ENCODE measurements at regions not wholly inside any gene's neighbourhood (a gene's known extent, or its start where the extent isn't known, plus 50 kb on each side); places are given as distances from the start of the nearest gene placed in this dataset.
A peak's percentile ranks its signal among the peaks of the same experiment; 100 is the strongest.

DNA sequence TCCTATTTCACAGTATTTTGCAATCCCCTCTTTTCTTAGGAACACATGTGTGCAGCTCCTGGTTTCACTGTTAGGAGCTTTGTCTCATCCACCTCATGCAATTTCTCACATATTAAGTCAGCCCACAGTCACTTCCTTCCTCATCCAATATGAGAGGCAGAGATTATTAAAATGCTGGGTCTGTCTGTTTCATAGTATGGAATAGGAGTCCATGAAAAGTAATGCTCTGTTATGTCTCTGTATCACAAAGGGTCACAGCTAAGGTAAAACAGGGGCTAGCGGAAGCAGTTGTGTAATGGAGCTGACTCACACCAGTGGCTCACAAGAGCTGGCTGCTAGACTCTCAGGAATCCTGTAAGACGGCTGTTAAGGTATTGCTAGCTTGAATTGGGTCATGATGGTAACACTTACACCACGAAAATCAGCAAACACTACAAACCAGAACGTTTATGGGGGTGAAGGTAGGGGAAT is 216.5 kb downstream of the EFNB2 start:
- Mint-ChIP-seq H3K27ac (ENCODE audit: unreplicated experiment) (peak overlapping the region; percentile 67), H3K4me3 (ENCODE audit: unreplicated experiment) (no peak overlapping the region), H3K9me3 (ENCODE audit: low read depth) (peaks cover 13% of the 10 kb centered on the region)

DNA sequence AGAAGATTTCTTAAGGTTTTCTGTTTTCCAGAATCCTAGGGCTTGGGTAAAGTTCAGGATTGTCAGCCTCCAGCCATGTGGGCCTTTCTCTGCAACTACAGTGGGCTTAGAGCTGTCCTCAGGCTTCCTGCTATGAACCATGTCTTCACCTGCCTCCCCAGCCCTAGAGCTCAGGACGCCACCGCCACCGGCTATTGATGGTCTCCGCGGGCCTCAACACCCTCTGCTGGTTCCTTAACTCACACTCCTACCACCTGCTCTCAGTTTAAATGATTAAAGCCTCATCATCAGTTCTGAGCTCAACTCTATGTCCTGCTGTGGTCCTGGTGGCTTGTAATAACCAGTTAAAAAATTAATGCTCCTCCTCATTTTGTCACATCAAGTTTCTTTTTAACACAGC is 221.0 kb downstream of the EFNB2 start:
- H3K9me3 Mint-ChIP-seq (ENCODE audit: low read depth): no peaks in the 10 kb centered on the region
- TF ChIP-seq CTCF (IDR thresholded peaks at IDR 0.05): no peak
- peaks cover 6% of the 10 kb centered on the region for H3K4me1 Mint-ChIP-seq (ENCODE audit: low read depth)
- no peak overlapping the region for H3K4me3 Mint-ChIP-seq (ENCODE audit: unreplicated experiment)
- no peak overlapping the region for H3K27ac Mint-ChIP-seq (ENCODE audit: unreplicated experiment)
- no peak for DNase-seq (ENCODE audit: low spot score)
- no peaks in the 10 kb centered on the region for H3K36me3 Mint-ChIP-seq (ENCODE audit: low read depth)
- no peaks in the 10 kb centered on the region for H3K27me3 Mint-ChIP-seq (ENCODE audit: low read depth)

More for the DNA sequence above, 216.5 kb downstream of the EFNB2 start:
- Mint-ChIP-seq H3K4me1 (ENCODE audit: low read depth) (peaks cover 6% of the 10 kb centered on the region), H3K27me3 (ENCODE audit: low read depth) (no peaks in the 10 kb centered on the region), H3K36me3 (ENCODE audit: low read depth) (peaks cover 4% of the 10 kb centered on the region)
- TF ChIP-seq CTCF (IDR thresholded peaks at IDR 0.05): no peak
- DNase-seq (ENCODE audit: low spot score): no peak

DNA sequence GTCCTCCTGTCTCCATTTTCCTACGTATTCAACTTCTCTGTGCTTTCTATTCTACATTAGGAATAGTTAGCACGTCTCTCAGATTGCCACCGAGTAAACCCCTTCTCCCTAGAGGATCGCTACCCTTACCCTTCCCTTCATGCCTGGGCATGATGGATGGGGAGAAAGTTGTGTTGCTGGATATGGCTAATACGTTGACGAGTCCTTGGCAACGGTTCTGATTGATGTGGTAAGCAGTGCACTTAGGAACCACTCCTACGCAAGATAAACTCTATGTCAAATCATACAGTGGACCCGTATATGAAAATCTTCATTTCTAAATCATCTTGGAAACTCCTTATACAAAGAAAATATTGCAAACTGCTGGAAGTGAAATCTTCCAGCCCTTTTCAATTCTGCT is 224.5 kb downstream of the EFNB2 start:
- no peaks in the 10 kb centered on the region for H3K4me1 Mint-ChIP-seq (ENCODE audit: low read depth)
- H3K27me3 Mint-ChIP-seq (ENCODE audit: low read depth): no peaks in the 10 kb centered on the region
- H3K36me3 Mint-ChIP-seq (ENCODE audit: low read depth): no peaks in the 10 kb centered on the region
- H3K4me3 Mint-ChIP-seq (ENCODE audit: unreplicated experiment): no peak overlapping the region
- peaks cover 3% of the 10 kb centered on the region for H3K9me3 Mint-ChIP-seq (ENCODE audit: low read depth)
- H3K27ac Mint-ChIP-seq (ENCODE audit: unreplicated experiment): no peak overlapping the region
- TF ChIP-seq CTCF (IDR thresholded peaks at IDR 0.05): no peak
- no peak for DNase-seq (ENCODE audit: low spot score)

DNA sequence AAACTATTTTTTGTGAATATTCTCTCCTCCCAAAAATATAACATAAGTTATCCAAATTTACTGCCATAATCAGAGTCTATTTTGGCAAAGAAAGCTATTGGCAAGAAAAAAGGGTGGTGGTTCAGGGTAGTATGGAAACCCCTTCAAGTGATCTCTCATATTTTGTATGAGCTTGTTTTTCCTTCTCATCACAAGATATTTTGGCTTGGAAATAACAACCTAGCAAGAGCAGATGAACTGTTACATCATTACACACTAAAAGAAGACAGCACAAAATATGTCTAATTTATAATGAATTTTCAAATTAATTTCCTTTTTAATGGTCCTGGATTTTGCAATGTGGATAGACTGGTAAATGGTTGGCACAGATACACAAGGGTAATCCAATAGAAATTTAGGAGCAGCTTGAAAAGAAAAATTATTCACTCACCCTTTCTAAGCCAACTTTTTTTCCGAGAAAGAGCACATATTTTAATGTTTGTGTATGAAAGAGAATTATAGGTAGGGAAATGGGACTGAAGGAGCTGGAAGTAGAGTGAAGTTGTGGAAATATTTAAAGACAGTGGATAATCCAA is 225.1 kb downstream of the EFNB2 start:
- no peak for DNase-seq (ENCODE audit: low spot score)
- no peak for TF ChIP-seq CTCF (IDR thresholded peaks at IDR 0.05)
- H3K4me1 Mint-ChIP-seq (ENCODE audit: low read depth): no peaks in the 10 kb centered on the region
- H3K27ac Mint-ChIP-seq (ENCODE audit: unreplicated experiment): no peak overlapping the region
- peaks cover 5% of the 10 kb centered on the region for H3K9me3 Mint-ChIP-seq (ENCODE audit: low read depth)
- no peak overlapping the region for H3K4me3 Mint-ChIP-seq (ENCODE audit: unreplicated experiment)
- no peaks in the 10 kb centered on the region for H3K36me3 Mint-ChIP-seq (ENCODE audit: low read depth)
- no peaks in the 10 kb centered on the region for H3K27me3 Mint-ChIP-seq (ENCODE audit: low read depth)

GRCh38 chr13:106306748-106307277 is 228.6 kb downstream of the EFNB2 start:
- TF ChIP-seq CTCF (IDR thresholded peaks at IDR 0.05): no peak
- no peak overlapping the region for H3K4me3 Mint-ChIP-seq (ENCODE audit: unreplicated experiment)
- no peak for DNase-seq (ENCODE audit: low spot score)
- no peaks in the 10 kb centered on the region for H3K27me3 Mint-ChIP-seq (ENCODE audit: low read depth)
- no peak overlapping the region for H3K27ac Mint-ChIP-seq (ENCODE audit: unreplicated experiment)
- no peaks in the 10 kb centered on the region for H3K4me1 Mint-ChIP-seq (ENCODE audit: low read depth)
- peaks cover 29% of the 10 kb centered on the region for H3K9me3 Mint-ChIP-seq (ENCODE audit: low read depth)
- peaks cover 1% of the 10 kb centered on the region for H3K36me3 Mint-ChIP-seq (ENCODE audit: low read depth)

All from chondrocyte (in vitro differentiated cells).